Mesodermal cell (in vitro differentiated cells): ENCODE measurements at regions not wholly inside any gene's neighbourhood (a gene's known extent, or its start where the extent isn't known, plus 50 kb on each side); places are given as distances from the start of the nearest gene placed in this dataset.

Source experiments
- H3K27ac ChIP-seq: 2 replicates; pipeline ENCODE4 v1.7.0; 2013; ENCODE audit warnings: mild to moderate bottlenecking, low read depth, low read length, moderate library complexity; ENCODE audit not compliant: severe bottlenecking
- H3K36me3 ChIP-seq: 2 replicates; pipeline ENCODE4 v1.7.1; 2013; ENCODE audit warnings: mild to moderate bottlenecking, low read length, moderate library complexity; ENCODE audit not compliant: control insufficient read depth, insufficient read depth
- H3K4me1 ChIP-seq: one replicate; pipeline ENCODE4 v1.7.1; 2013; ENCODE audit warnings: mild to moderate bottlenecking, low read length; ENCODE audit not compliant: insufficient read depth, control insufficient read depth, poor library complexity, severe bottlenecking
- H3K4me3 ChIP-seq: 2 replicates; pipeline ENCODE4 v1.7.0; 2013; ENCODE audit warnings: low read length, control low read depth, mild to moderate bottlenecking; ENCODE audit not compliant: insufficient read depth, poor library complexity, severe bottlenecking; ENCODE audit errors: extremely low read depth
- H3K9me3 ChIP-seq: 2 replicates; pipeline ENCODE4 v1.7.1; 2013; ENCODE audit warnings: mild to moderate bottlenecking, low read length, moderate library complexity; ENCODE audit not compliant: control insufficient read depth
- WGBS, 2 experiments: methylation state at CpG; one replicate each; pipeline ENCODE4 v1.1.5; 2013; ENCODE audit warnings: missing lambda C conversion rate in 2 of 2; ENCODE audit not compliant: insufficient coverage in 2 of 2; 5-methylcytosine and 5-hydroxymethylcytosine counted together

GRCh38 chr11:19525276-19525675 is 187.4 kb upstream of the NAV2 start:
- H3K36me3 ChIP-seq = no peaks in the 10 kb centered on the region
- no peak overlapping the region for H3K27ac ChIP-seq
- H3K4me3 ChIP-seq = no peak overlapping the region
- no peaks in the 10 kb centered on the region for H3K9me3 ChIP-seq
- 78 to 91% methylated on average over 4 to 7 of the region's 7 CpGs for WGBS, 2 experiments
- H3K4me1 ChIP-seq = no peaks in the 10 kb centered on the region

- Histone ChIP-seq H3K27ac (no peak overlapping the region), H3K4me3 (no peak overlapping the region), H3K9me3 (no peaks in the 10 kb centered on the region), H3K4me1 (no peaks in the 10 kb centered on the region), H3K36me3 (no peaks in the 10 kb centered on the region)
- WGBS, 2 experiments = 46 to 47% methylated on average over 8 of the region's 8 CpGs
These were observed 188.4 kb upstream of the NAV2 start for GRCh38 chr11:19524171-19524671.

- Histone ChIP-seq H3K36me3 (no peaks in the 10 kb centered on the region), H3K4me1 (no peaks in the 10 kb centered on the region), H3K9me3 (no peaks in the 10 kb centered on the region), H3K27ac (no peak overlapping the region), H3K4me3 (no peak overlapping the region)
- 90 to 100% methylated on average over 4 of the region's 5 CpGs for WGBS, 2 experiments
These were observed 192.0 kb upstream of the NAV2 start for GRCh38 chr11:19520681-19521080.

GRCh38 chr11:19519912-19520641 is 192.6 kb upstream of the NAV2 start:
- Histone ChIP-seq H3K36me3 (no peaks in the 10 kb centered on the region), H3K4me1 (no peaks in the 10 kb centered on the region), H3K4me3 (no peak overlapping the region), H3K27ac (no peak overlapping the region), H3K9me3 (no peaks in the 10 kb centered on the region)
- WGBS, 2 experiments = 85 to 98% methylated on average over 6 to 7 of the region's 8 CpGs

GRCh38 chr11:19519353-19519752 is 193.3 kb upstream of the NAV2 start:
- 52 to 100% methylated on average over 2 to 3 of the region's 4 CpGs for WGBS, 2 experiments
- H3K27ac ChIP-seq = no peak overlapping the region

GRCh38 chr11:19513253-19513652 is 199.4 kb upstream of the NAV2 start:
- H3K4me3 ChIP-seq = no peak overlapping the region
- H3K9me3 ChIP-seq = no peaks in the 10 kb centered on the region
- no peaks in the 10 kb centered on the region for H3K36me3 ChIP-seq
- no peak overlapping the region for H3K27ac ChIP-seq
- no peaks in the 10 kb centered on the region for H3K4me1 ChIP-seq
- 86% methylated on average over 1 to 2 of the region's 2 CpGs for WGBS, 2 experiments

More at GRCh38 chr11:19519353-19519752, 193.3 kb upstream of the NAV2 start:
- Histone ChIP-seq H3K36me3 (no peaks in the 10 kb centered on the region), H3K4me1 (no peaks in the 10 kb centered on the region), H3K4me3 (no peak overlapping the region), H3K9me3 (no peaks in the 10 kb centered on the region)

GRCh38 chr11:19512618-19513017 is 200.0 kb upstream of the NAV2 start:
- WGBS, 2 experiments = 79 to 83% methylated on average over 4 of the region's 4 CpGs
- H3K4me3 ChIP-seq = no peak overlapping the region
- peaks cover 4% of the 10 kb centered on the region for H3K4me1 ChIP-seq
- H3K9me3 ChIP-seq = no peaks in the 10 kb centered on the region
- no peak overlapping the region for H3K27ac ChIP-seq
- H3K36me3 ChIP-seq = no peaks in the 10 kb centered on the region

- Histone ChIP-seq H3K4me1 (peaks cover 4% of the 10 kb centered on the region), H3K9me3 (no peaks in the 10 kb centered on the region), H3K4me3 (no peak overlapping the region), H3K27ac (no peak overlapping the region), H3K36me3 (no peaks in the 10 kb centered on the region)
- WGBS, 2 experiments = 86 to 95% methylated on average over 9 of the region's 9 CpGs
These were observed 201.0 kb upstream of the NAV2 start for GRCh38 chr11:19511413-19512183.

- Histone ChIP-seq H3K4me1 (peaks cover 4% of the 10 kb centered on the region), H3K36me3 (no peaks in the 10 kb centered on the region), H3K27ac (no peak overlapping the region), H3K9me3 (no peaks in the 10 kb centered on the region), H3K4me3 (no peak overlapping the region)
- WGBS, 2 experiments = 92 to 100% methylated on average over 1 of the region's 1 CpG
These were observed 201.6 kb upstream of the NAV2 start for GRCh38 chr11:19511066-19511412.

GRCh38 chr11:19510468-19510867 is 202.2 kb upstream of the NAV2 start:
- Histone ChIP-seq H3K9me3 (no peaks in the 10 kb centered on the region), H3K27ac (no peak overlapping the region), H3K4me3 (no peak overlapping the region), H3K4me1 (peaks cover 4% of the 10 kb centered on the region), H3K36me3 (no peaks in the 10 kb centered on the region)
- 86 to 91% methylated on average over 7 of the region's 8 CpGs for WGBS, 2 experiments

GRCh38 chr11:19509215-19509614 is 203.4 kb upstream of the NAV2 start:
- no peaks in the 10 kb centered on the region for H3K9me3 ChIP-seq
- H3K4me1 ChIP-seq = peaks cover 4% of the 10 kb centered on the region
- no peak overlapping the region for H3K27ac ChIP-seq
- H3K36me3 ChIP-seq = no peaks in the 10 kb centered on the region
- no peak overlapping the region for H3K4me3 ChIP-seq
- WGBS, 2 experiments = 79 to 90% methylated on average over 4 to 6 of the region's 6 CpGs
